GM12891 (cell line): ENCODE measurements at regions not wholly inside any gene's neighbourhood (a gene's known extent, or its start where the extent isn't known, plus 50 kb on each side); places are given as distances from the start of the nearest gene placed in this dataset.
"Not testable (repeated sequence)": the region's sequence is repeated elsewhere in the genome, so short reads cannot be mapped to it uniquely, and the experiment has no call there.

Experiments
- POLR2AphosphoS5 ChIP-seq: IDR thresholded peaks from 2 replicates; pipeline ENCODE4 v1.6.1; 2011; ENCODE audit warnings: low read depth, low read length, control low read depth
- TAF1 ChIP-seq: IDR thresholded peaks from 2 replicates; pipeline ENCODE4 v1.6.1; 2011; ENCODE audit warnings: low read depth, low read length, control low read depth

- TF ChIP-seq POLR2AphosphoS5, TAF1: not testable (repeated sequence)
Observed at GRCh38 chr9:84527060-84527720, 142.3 kb upstream of the NTRK2 start.
